Dermis microvascular lymphatic vessel endothelial cell (primary cell): ENCODE measurements at regions not wholly inside any gene's neighbourhood (a gene's known extent, or its start where the extent isn't known, plus 50 kb on each side); places are given as distances from the start of the nearest gene placed in this dataset.
"Not testable (repeated sequence)": the region's sequence is repeated elsewhere in the genome, so short reads cannot be mapped to it uniquely, and the experiment has no call there.

ENCODE experiments used
- DNase-seq, 2 donors: peaks; one replicate each; pipeline versions ENCODE4 v3.0.0 to v3.0.0-alpha.2; 2010; ENCODE audit warnings: low read depth in 2 of 2

DNA sequence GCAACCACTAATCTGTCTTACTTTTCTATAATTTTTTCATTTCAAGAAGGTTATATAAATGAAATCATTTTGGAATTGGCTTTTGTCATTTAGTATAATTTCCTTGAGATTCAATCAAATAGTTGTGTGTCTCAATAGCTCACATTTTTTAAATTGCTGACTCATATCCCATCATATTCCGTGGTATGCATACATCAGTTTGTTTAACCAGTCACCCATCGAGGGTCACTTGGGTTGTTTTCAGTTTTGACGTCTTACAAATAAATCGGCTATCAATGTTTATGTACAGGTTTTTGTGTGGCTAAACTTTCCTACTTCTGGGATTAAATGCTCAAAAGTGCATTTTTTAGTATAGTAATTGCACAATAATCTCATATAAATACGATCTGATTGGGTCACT, 185.5 kb downstream of the TAF11L14 start:
- DNase-seq, result no peak

DNA sequence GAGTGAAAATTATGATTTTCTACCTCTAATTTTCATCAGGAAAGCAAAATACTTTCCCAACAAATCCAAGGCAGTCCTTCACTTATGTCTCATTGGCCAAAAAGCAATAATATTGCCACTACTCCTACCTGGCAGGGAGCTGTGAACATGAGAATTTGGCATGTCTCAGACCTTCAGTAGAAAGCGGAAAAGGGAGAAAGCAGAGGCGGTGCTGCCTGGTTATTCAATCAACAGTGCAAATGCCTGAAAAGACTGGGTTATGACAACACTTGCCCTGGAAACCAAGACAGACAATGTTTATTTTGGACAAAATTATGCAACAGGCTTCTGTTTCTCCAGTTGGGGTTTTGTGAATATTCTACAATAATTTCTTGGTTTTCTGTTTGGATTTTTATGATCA, 194.4 kb downstream of the TAF11L14 start:
- DNase-seq, result no peak

DNA sequence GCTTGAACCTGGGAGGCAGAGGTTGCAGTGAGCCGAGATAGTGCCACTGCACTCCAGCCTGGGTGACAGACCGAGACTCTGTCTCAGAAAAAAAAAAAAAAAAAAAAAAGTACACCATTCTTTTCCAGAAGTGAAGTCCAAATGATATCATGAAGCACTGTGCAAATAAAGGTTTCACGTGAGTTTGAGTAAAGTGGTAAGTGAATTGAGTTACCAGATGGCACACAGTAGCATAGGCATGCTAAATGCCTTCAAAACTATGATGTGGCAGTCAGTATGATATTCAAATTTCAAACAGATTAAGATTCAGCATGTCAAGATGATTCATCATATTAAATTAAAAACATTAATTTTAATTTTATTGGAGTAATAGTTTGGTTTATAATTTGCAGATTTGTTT, 195.2 kb downstream of the TAF11L14 start:
- DNase-seq, result no peak

DNA sequence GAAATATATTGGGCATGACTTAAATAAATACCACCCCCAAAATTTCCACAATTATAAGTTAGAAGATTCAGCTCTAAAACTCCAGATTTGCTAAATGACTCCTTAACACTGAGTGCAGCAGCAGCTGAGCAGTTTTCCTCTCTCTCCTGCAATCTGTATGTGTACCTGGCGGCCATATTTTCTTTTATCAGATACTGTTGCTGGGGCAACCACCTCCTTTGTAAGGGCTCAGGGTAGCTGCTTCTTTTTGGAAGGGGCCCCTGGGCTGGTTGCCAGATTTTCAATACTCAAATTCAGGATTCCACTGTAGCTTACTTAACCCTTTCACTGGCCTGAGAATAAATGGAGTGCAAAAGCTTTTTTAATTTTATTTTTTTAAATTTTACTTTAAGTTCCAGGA, 197.0 kb downstream of the TAF11L14 start:
- DNase-seq, result no peak

DNA sequence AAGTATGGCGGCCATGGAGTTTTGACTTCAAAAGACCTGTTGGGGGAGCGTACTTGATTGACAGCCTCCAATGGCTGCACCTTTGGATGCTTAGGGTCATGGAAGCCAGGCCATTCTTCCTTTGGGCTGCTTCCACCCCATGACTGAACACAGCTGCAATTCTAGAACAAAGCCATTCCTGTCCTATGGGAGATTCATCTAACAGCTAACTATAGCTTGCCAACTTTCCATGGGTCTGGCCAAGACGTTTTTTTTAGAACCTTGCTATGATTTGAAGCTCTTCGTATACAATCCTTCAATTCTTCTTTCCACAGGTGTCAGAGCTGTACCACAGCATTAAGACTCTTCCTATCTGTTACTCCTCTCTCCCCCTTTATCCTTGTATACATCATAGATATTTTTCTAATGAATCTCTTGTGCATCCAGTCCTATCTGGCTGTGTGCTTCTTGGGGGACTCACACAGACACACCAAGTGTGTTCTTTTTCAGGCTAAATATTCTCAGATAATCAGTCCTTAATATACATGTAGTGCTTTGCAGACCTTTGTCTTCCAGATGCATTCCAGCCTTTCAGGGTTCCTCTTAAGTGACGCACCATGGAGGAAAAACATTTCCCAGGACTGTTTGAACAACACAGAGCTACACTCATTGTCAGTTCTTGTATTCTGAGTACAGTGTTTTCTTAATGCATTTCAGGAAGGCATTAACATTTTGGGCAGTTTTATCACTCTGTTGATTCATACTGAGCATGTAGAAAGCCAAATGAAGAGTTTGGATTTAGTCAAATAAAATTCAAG, 198.9 kb downstream of the TAF11L14 start:
- no peak for DNase-seq

DNA sequence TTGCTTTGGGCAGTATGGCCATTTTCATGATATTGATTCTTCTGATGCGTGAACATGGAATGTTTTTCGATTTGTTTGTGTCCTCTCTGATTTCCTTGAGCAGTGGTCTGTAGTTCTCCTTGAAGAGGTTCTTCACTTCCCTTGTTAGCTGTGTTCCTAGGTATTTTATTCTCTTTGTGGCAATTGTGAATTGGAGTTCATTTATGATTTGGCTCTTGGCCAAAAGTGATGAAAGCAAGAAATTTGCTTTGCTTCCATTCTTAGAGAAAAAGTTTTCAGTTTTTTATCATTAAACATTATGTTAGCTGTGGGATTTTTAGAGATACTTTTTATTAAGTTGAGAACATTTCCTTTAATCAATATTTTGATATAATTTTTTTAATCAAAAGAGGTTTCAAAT, 203.5 kb downstream of the TAF11L14 start:
- DNase-seq, result no peak

DNA sequence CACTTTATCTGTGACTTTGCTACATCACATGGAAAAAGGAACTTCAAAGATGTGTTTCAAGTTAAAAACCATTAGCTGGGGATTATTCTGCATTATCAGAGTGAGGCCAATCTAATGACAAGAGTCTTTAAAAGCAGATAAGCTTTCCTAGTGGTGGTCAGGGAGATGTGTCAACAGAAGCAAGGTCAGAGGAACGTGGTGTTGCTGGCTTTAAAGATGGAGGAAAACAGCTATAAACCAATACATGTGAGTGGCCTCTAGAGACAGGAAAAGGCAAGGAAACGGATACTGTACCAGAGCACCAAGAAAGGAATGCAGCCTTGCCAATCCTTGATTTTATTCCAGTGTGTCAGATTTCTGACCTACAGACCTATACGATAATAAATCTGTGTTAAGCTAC, 204.2 kb downstream of the TAF11L14 start:
- no peak for DNase-seq

DNA sequence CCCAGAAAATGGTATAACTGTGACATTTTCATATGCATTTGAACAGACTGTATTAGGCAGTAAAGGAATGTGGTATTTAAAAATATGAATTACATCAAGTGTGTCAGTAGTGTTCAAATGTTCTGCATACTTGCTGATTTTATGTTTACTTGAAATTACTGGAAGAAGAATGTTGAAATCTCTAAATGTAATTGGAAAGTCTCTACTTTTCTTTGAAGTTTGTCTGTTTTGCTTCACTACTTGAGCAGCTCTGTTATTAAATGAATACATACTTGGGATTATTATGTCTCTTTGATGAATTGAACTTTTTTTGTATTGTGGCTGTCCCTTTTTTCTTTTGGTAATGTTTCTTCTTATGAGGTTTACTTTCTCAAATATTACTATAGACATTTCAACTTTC, 205.6 kb downstream of the TAF11L14 start:
- no peak for DNase-seq

DNA sequence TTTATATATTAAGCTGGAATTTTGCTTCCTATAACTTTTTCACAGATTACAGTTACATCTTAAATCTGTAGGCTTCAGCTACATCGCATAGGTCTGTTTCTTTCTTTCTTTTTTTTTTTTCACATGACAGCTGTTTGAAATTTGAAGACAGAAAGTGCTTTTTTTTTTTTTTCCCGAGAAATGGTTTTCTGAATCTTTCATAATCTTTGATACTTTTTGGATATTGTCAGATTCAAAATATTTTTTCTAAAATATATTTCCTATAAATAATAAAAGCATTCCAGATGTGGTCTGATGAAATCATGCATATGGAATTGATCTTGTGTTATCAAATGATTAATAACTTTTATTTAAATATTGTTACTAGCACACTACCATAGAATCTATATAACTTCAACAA, 212.2 kb downstream of the TAF11L14 start:
- DNase-seq, result no peak

DNA sequence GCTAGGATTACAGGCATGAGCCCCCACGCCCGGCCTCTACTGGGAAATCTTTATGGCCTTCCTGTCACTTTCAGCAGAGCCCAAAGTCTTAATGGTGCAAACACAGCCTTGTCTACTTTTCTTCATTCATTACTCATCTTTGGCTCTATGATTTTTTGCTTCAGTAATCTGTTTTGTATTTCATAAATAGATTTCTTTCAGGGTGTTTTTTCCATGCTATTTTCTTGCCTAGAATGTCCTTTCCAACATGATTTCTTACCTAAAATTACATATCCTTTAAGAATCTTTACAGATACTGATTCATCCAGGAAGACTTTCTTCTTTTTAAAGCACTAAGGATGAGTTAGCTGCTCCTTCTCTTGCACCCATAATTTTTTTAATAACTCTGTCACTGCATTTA, 213.0 kb downstream of the TAF11L14 start:
- no peak for DNase-seq

DNA sequence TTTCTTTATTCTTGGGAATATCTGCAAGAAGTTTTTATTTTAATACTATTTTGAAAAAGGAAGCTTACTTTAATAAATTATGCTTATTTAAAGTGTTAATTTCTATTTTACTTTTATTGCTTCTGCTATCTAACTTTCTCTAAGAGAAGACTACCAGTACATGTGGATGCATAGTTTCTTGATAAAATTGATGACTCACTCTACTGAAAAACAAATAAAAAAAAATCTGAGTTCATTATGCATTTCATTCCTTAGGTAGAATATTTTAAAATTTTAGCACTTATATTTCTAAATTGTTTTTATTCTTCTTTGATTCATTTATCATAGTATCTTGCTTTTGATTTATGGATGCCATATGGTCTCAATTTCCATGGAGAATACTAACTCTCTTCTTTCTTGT, 217.9 kb downstream of the TAF11L14 start:
- no peak for DNase-seq

DNA sequence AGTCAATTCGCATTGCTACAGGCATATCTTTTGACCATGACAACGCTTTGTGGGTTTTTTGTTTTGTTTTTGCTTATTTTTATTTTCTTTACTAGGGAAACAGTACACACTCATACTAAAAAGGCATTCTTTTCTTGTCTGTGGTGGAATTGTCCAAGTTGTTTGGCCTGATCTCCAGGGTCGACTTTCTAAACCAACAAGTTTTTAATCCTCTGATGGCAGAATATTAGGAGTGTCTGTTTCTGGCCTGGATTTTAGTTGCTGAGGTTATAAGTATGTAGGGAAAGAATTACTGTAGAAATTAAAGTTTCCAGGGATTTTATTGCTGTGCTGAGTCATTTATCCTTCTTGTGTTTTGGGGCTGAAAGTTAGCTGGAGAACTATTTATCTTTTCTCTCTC, 218.5 kb downstream of the TAF11L14 start:
- no peak for DNase-seq

DNA sequence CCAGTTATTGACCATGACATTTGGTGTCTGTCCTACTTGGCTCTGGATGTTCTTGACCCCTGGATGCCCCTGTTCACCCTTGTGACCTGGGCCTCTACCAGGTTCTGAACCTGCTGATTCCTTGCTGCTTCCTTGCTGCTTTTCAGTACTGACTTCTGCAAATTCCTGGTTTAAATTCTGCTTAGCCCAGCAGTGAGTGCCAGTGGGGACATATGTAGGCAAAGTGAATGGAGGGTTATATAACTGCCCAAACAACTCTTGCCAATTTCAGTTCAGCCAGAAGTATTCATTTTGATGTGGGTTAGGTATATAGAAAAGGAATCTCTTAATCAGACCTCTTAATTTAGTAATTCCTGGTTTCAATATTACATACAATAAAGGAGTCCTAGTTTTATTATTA, 220.6 kb downstream of the TAF11L14 start:
- DNase-seq, result no peak

DNA sequence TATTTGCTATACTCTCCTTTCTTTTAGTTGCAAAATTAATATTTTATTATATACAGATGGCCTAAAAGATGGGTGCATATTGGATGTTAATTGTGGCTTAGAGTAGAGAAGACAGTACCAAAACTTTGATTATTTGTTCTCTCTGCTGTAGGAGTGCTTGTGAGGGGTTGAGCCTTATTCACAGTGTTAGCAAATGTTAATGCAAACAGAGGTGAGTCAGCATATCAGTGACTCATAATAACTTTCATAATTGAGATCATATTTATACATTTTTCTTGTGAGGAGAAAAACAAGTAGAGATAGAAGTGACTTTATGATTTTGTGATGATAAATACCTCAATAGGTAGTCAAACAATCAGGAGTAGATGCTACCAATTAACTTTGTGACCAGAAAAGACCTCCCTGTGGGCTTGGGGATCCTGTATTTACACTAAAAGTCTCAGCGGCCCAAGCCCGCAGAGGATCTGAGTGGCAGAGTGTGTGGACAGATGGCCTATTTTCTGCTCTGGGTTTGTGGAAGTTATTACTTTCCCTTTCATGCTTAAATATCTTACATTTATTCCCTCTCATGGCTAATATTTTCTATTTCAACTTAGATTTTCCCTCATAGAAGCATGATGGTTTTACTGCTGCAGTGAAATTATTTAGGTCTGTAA, 226.5 kb downstream of the TAF11L14 start:
- no peak for DNase-seq

DNA sequence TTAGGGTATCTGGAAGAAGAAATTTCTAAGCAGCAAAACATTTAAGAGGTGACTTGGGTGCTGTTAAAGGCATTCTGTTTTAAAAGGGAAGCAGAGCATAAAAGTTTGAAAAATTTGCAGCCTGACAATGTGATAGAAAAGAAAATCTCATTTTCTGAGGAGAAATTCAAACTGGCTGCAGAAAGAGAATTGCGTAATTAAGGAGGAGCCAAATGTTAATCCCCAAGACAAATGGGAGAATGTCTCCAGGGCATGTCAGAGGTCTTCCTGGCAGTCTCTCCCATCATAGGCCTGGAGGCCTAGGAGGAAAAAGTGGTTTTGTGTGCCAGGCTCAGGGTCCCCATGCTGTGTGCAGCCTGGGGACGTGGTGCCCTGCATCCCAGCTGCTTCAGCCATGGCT, 230.6 kb downstream of the TAF11L14 start:
- not testable (repeated sequence) for DNase-seq

DNA sequence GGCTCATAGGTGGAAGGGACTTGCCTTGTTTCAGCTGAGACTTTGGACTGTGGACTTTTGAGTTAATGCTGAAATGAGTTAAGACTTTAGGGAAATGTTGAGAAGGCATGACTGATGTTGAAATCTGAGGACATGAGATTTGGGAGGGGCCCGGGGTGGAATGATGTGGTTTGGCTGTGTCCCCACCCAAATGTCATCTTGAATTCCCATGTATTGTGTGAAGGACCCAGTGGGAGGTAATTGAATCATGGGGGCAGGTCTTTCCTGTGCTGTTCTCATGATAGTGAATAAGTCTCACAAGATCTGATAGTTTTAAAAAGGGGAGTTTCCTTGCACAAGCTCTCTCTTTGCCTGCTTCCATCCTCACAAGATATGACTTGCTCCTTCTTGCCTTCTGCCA, 231.7 kb downstream of the TAF11L14 start:
- DNase-seq, result not testable (repeated sequence)

DNA sequence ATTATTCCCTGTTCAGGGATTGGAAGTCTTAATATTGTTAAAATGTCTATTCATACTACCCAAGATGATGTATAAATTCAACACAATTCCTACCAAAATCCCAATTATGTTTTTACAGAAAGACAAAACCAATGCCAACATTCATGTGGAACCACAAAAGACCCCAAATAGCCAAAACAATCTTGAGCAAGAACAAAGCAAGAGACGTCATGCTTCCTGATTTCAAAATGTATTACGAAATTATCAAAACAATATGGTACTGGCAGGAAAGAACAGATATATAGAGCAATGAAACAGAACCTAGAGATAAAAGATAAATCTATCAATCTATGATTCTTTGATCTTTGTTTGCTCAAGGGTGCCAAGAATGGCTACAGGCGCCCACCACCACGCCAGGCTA, 237.9 kb downstream of the TAF11L14 start:
- DNase-seq, result no peak

DNA sequence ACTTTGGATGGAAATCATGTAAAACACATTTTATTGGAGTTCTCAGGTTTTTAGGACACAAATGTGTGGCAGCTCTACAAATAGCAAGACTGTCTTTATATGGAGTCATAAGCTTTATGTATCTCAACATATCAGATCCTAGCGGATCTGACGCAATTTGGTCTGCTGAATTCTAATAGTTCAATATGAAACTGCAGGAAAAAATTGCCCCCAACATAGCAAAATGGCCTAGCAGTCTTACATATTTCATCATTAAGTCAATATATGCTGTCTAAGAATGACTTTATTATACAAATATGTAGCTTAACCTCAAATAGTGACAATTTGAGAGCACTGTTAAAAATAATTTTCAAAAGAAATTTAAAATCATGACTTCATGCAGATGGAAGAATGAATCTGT, 244.3 kb downstream of the TAF11L14 start:
- no peak for DNase-seq

DNA sequence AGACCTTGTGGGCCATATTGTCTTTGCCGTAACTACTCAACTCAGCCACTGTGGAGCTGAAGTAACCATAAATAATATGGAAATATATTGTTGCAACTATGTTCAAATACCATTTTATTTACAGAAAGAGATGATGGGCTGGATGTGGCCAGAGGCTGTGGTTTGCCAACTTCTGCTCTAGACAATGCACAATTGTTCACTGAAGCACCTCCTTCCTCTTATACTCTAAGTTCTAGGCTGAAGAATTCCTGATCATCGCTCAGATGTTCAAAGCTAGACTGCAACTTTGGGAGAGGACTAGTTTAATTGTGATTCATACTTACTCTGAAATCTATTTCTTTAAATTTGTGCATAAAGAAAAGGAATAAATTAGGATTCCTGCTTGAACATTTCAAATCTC, 245.0 kb downstream of the TAF11L14 start:
- DNase-seq, result no peak

DNA sequence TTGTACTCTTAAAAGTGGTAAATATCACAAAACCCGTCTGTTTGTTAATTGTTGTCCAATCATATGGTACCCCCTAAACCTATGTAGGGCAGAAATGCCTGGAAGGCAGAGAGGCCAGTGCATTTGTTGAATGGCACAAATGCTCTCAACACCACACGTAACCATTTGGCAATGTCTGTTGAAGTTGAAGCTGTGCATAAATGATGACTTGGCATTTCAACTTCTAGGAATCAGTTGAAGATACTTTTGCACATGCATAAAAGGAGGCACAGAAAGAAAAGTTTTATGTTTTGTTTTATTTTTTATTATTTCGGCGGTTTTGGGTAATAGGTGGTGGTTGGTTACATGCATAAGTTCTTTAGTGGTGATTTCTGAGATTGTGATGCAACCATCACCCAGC, 246.6 kb downstream of the TAF11L14 start:
- no peak for DNase-seq

DNA sequence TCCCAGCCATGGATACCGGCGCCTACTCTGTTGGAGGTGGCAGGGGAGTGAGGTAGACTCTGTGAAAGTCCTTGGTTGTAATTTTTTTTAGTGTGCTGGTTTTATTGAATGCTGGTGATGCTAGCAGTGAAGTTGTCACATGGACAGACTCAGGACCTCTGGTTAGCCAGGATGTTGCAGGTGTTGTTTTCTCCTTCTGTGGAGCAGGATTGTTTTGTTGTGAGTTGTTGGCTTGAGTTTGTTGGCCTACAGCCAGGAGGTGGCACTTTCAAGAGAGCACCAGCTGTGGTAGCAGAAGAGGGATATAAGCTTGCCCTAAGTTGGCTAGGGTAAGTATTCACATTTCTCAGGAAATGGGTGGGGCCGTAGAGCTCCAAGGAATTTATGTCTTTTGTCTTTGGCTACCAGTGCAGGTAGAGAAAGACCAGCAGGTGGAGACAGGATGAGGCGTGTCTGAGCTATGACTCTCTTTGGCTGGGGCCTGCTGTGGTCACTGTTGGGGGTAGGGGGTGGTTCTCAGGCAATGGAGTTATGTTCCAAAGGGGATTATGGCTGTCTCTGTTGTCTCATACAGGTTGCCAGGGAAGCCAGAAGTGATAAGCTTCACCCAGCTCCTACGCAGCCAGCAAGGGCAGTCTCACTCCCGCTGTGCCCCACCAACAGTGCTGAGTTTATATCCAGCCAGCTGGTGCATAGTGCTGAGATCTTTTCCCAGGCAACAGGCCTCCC, 248.7 kb downstream of the TAF11L14 start:
- no peak for DNase-seq

DNA sequence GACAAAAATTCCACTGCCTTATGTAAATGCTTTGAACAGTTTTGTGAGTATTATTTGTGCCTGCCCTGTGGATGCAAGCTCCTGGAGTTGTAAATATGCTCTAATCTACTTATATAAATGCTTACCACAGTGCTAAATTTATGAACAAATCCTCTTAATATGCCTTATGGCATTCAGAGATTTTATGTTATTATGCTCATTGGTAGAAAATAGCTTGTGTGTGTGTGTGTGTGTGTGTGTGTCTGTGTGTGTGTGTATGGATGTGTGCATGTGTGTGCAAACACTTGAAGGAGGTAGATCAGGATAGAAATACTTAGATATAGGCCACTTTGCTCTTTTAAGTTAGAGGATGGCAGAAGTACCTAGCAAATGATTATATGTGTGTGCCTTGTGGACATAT, 253.9 kb downstream of the TAF11L14 start:
- no peak for DNase-seq

DNA sequence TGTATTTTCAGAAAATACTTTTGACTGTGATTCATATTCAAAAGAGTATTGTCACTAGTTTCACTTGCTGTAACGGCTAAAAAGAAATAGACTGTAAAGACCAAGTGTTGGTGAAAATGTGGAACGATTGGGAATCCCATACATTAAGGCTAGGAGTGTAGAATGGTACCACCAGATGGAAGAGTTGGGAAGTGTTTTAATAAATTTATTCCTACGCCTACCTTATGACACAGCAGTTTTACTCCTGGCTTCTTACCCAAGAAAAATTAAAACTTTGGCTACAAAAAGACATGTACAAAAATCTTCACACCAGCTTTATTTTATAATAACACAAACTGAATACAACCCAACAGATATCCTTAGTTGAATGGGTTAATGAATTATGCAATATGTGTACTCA, 256.2 kb downstream of the TAF11L14 start:
- no peak for DNase-seq
